ENCODE measurements at regions not wholly inside any gene's neighbourhood (a gene's known extent, or its start where the extent isn't known, plus 50 kb on each side); places are given as distances from the start of the nearest gene placed in this dataset.

GRCh38 chr1:22257290-22258275 lies 114.7 kb upstream of the WNT4 start:
- no peaks in the 10 kb centered on the region for H3K4me1 Mint-ChIP-seq (ENCODE audit: low read depth)
- H3K36me3 Mint-ChIP-seq (ENCODE audit: low read depth), result no peaks in the 10 kb centered on the region
- no peak overlapping the region for H3K27ac Mint-ChIP-seq
- H3K27me3 Mint-ChIP-seq (ENCODE audit: low read depth), result peaks cover 5% of the 10 kb centered on the region
- no peaks in the 10 kb centered on the region for H3K9me3 Mint-ChIP-seq
- DNase-seq (ENCODE audit: low spot score), result no peak
- no peak overlapping the region for H3K4me3 Mint-ChIP-seq

- H3K9me3 Mint-ChIP-seq, result no peaks in the 10 kb centered on the region
- H3K4me3 Mint-ChIP-seq, result no peak overlapping the region
- H3K4me1 Mint-ChIP-seq (ENCODE audit: low read depth), result no peaks in the 10 kb centered on the region
- no peaks in the 10 kb centered on the region for H3K36me3 Mint-ChIP-seq (ENCODE audit: low read depth)
- H3K27ac Mint-ChIP-seq, result no peak overlapping the region
- no peak for DNase-seq (ENCODE audit: low spot score)
- peaks cover 3% of the 10 kb centered on the region for H3K27me3 Mint-ChIP-seq (ENCODE audit: low read depth)
Observed at GRCh38 chr1:22258698-22259097, 115.8 kb upstream of the WNT4 start.

- Mint-ChIP-seq H3K4me1 (ENCODE audit: low read depth) (no peaks in the 10 kb centered on the region), H3K9me3 (no peaks in the 10 kb centered on the region), H3K27ac (no peak overlapping the region), H3K36me3 (ENCODE audit: low read depth) (no peaks in the 10 kb centered on the region), H3K27me3 (ENCODE audit: low read depth) (peaks cover 3% of the 10 kb centered on the region), H3K4me3 (no peak overlapping the region)
- no peak for DNase-seq (ENCODE audit: low spot score)
Observed at GRCh38 chr1:22259551-22260282, 116.8 kb upstream of the WNT4 start.

GRCh38 chr1:22260860-22261432 lies 118.0 kb upstream of the WNT4 start:
- no peak overlapping the region for H3K27ac Mint-ChIP-seq
- H3K4me3 Mint-ChIP-seq, result no peak overlapping the region
- no peaks in the 10 kb centered on the region for H3K9me3 Mint-ChIP-seq
- no peak for DNase-seq (ENCODE audit: low spot score)
- no peaks in the 10 kb centered on the region for H3K36me3 Mint-ChIP-seq (ENCODE audit: low read depth)
- H3K27me3 Mint-ChIP-seq (ENCODE audit: low read depth), result peaks cover 3% of the 10 kb centered on the region
- H3K4me1 Mint-ChIP-seq (ENCODE audit: low read depth), result no peaks in the 10 kb centered on the region

GRCh38 chr1:22261580-22261979 lies 118.7 kb upstream of the WNT4 start:
- Mint-ChIP-seq H3K27me3 (ENCODE audit: low read depth) (peaks cover 3% of the 10 kb centered on the region), H3K27ac (no peak overlapping the region), H3K4me1 (ENCODE audit: low read depth) (no peaks in the 10 kb centered on the region), H3K36me3 (ENCODE audit: low read depth) (no peaks in the 10 kb centered on the region), H3K4me3 (no peak overlapping the region), H3K9me3 (no peaks in the 10 kb centered on the region)
- no peak for DNase-seq (ENCODE audit: low spot score)

GRCh38 chr1:22262583-22262982 lies 119.7 kb upstream of the WNT4 start:
- Mint-ChIP-seq H3K27me3 (ENCODE audit: low read depth) (peaks cover 3% of the 10 kb centered on the region), H3K9me3 (no peaks in the 10 kb centered on the region), H3K4me1 (ENCODE audit: low read depth) (no peaks in the 10 kb centered on the region), H3K27ac (no peak overlapping the region), H3K36me3 (ENCODE audit: low read depth) (no peaks in the 10 kb centered on the region), H3K4me3 (no peak overlapping the region)
- DNase-seq (ENCODE audit: low spot score), result no peak

- H3K27me3 Mint-ChIP-seq (ENCODE audit: low read depth), result peaks cover 3% of the 10 kb centered on the region
- no peak for DNase-seq (ENCODE audit: low spot score)
- no peak overlapping the region for H3K4me3 Mint-ChIP-seq
- no peaks in the 10 kb centered on the region for H3K9me3 Mint-ChIP-seq
- no peaks in the 10 kb centered on the region for H3K4me1 Mint-ChIP-seq (ENCODE audit: low read depth)
- H3K27ac Mint-ChIP-seq, result no peak overlapping the region
- H3K36me3 Mint-ChIP-seq (ENCODE audit: low read depth), result no peaks in the 10 kb centered on the region
Observed at GRCh38 chr1:22263359-22263758, 120.5 kb upstream of the WNT4 start.

GRCh38 chr1:22264464-22265341 lies 121.8 kb upstream of the WNT4 start:
- no peak for DNase-seq (ENCODE audit: low spot score)
- Mint-ChIP-seq H3K9me3 (no peaks in the 10 kb centered on the region), H3K36me3 (ENCODE audit: low read depth) (no peaks in the 10 kb centered on the region), H3K27ac (no peak overlapping the region), H3K4me3 (no peak overlapping the region), H3K4me1 (ENCODE audit: low read depth) (no peaks in the 10 kb centered on the region), H3K27me3 (ENCODE audit: low read depth) (peaks cover 3% of the 10 kb centered on the region)

- Mint-ChIP-seq H3K27ac (no peak overlapping the region), H3K27me3 (ENCODE audit: low read depth) (no peaks in the 10 kb centered on the region), H3K36me3 (ENCODE audit: low read depth) (no peaks in the 10 kb centered on the region), H3K9me3 (no peaks in the 10 kb centered on the region), H3K4me3 (no peak overlapping the region), H3K4me1 (ENCODE audit: low read depth) (no peaks in the 10 kb centered on the region)
- no peak for DNase-seq (ENCODE audit: low spot score)
Observed at GRCh38 chr1:22266141-22266540, 123.2 kb upstream of the WNT4 start.

- Mint-ChIP-seq H3K4me1 (ENCODE audit: low read depth) (no peaks in the 10 kb centered on the region), H3K36me3 (ENCODE audit: low read depth) (no peaks in the 10 kb centered on the region), H3K9me3 (no peaks in the 10 kb centered on the region), H3K4me3 (no peak overlapping the region), H3K27ac (no peak overlapping the region), H3K27me3 (ENCODE audit: low read depth) (peaks cover 3% of the 10 kb centered on the region)
- DNase-seq (ENCODE audit: low spot score), result no peak
Observed at GRCh38 chr1:22267413-22268175, 124.7 kb upstream of the WNT4 start.

- no peak overlapping the region for H3K4me3 Mint-ChIP-seq
- DNase-seq (ENCODE audit: low spot score), result no peak
- no peaks in the 10 kb centered on the region for H3K4me1 Mint-ChIP-seq (ENCODE audit: low read depth)
- peaks cover 3% of the 10 kb centered on the region for H3K27me3 Mint-ChIP-seq (ENCODE audit: low read depth)
- H3K9me3 Mint-ChIP-seq, result no peaks in the 10 kb centered on the region
- H3K27ac Mint-ChIP-seq, result no peak overlapping the region
- no peaks in the 10 kb centered on the region for H3K36me3 Mint-ChIP-seq (ENCODE audit: low read depth)
Observed at GRCh38 chr1:22268327-22268726, 125.4 kb upstream of the WNT4 start.

- H3K4me3 Mint-ChIP-seq, result no peak overlapping the region
- H3K4me1 Mint-ChIP-seq (ENCODE audit: low read depth), result no peaks in the 10 kb centered on the region
- H3K27ac Mint-ChIP-seq, result no peak overlapping the region
- peaks cover 3% of the 10 kb centered on the region for H3K27me3 Mint-ChIP-seq (ENCODE audit: low read depth)
- no peak for DNase-seq (ENCODE audit: low spot score)
- H3K9me3 Mint-ChIP-seq, result no peaks in the 10 kb centered on the region
- no peaks in the 10 kb centered on the region for H3K36me3 Mint-ChIP-seq (ENCODE audit: low read depth)
Observed at GRCh38 chr1:22271847-22272801, 129.2 kb upstream of the WNT4 start.
